B cell (primary cell): ENCODE measurements at regions not wholly inside any gene's neighbourhood (a gene's known extent, or its start where the extent isn't known, plus 50 kb on each side); places are given as distances from the start of the nearest gene placed in this dataset.
A peak's percentile ranks its signal among the peaks of the same experiment; 100 is the strongest.

ENCODE experiments used
- ATAC-seq: fragments of 200-7000 bp; cut with Tn5 transposase; one replicate; pipeline ENCODE4 v1.10.0; 2021; ENCODE audit warnings: low read depth, mild to moderate bottlenecking, moderate number of reproducible peaks, moderate library complexity
- CTCF ChIA-PET: fragments of 350-600 bp; sonication (Branson Sonifier 250); formaldehyde crosslinking; loops from one replicate; lab custom pipeline; 2021; ENCODE audit warnings: antibody characterized with exemption, inconsistent platforms; lab: Charles Lee
- POLR2A ChIA-PET: fragments of 350-600 bp; sonication (Branson Sonifier 250); formaldehyde crosslinking; loops from one replicate; lab custom pipeline; 2021; ENCODE audit warnings: antibody characterized with exemption; lab: Charles Lee
- DNase-seq: peaks from one replicate; pipeline ENCODE4 v3.0.0; 2013
- H2AFZ ChIP-seq: 2 replicates; pipeline ENCODE4 v1.6.1; 2012; ENCODE audit warnings: mild to moderate bottlenecking, low read depth, low read length; ENCODE audit not compliant: insufficient read depth, poor library complexity, severe bottlenecking
- H3K27ac ChIP-seq, 2 donors: 1 replicate in 1 of 2; 2 replicates in 1 of 2; pipeline ENCODE4 v1.5.1; 2012 to 2013; ENCODE audit warnings: low read length in 2 of 2, mild to moderate bottlenecking in 2 of 2, moderate library complexity in 1 of 2
- H3K27me3 ChIP-seq, 4 experiments: fragments of 200-600 bp in 1 of 4; sonication (generic) in 1 of 4; replicated peaks in 1 of 4; 1 replicate in 2 of 4; 2 replicates in 2 of 4; pipeline versions ENCODE4 v1.6.1 to v1.7.0; 2013 to 2016; ENCODE audit warnings: low read length in 3 of 4, mild to moderate bottlenecking in 2 of 4, mixed read lengths in 1 of 4, moderate library complexity in 1 of 4; ENCODE audit not compliant: insufficient read depth in 4 of 4, control insufficient read depth in 3 of 4; ENCODE audit errors: control extremely low read depth in 1 of 4
- H3K36me3 ChIP-seq, 2 experiments: replicated peaks in 1 of 2; 1 replicate in 1 of 2; 2 replicates in 1 of 2; pipeline versions ENCODE4 v1.6.1 to v1.7.1; 2013; ENCODE audit warnings: low read length in 1 of 2; ENCODE audit not compliant: insufficient read depth in 2 of 2, control insufficient read depth in 1 of 2; ENCODE audit errors: control extremely low read depth in 1 of 2, extremely low read depth in 1 of 2
- H3K4me1 ChIP-seq, 2 donors: fragments of 200-600 bp in 1 of 2; sonication (generic) in 1 of 2; 1 replicate in 1 of 2; 2 replicates in 1 of 2; pipeline versions ENCODE4 v1.5.1 to v1.6.1; 2013 to 2017; ENCODE audit warnings: low read length in 2 of 2; ENCODE audit not compliant: control insufficient read depth in 2 of 2, insufficient read depth in 2 of 2
- H3K4me2 ChIP-seq: replicated peaks from 2 replicates; pipeline ENCODE3; 2012; ENCODE audit warnings: mild to moderate bottlenecking, low read depth, low read length; ENCODE audit not compliant: poor library complexity, severe bottlenecking
- H3K4me3 ChIP-seq, 5 experiments: fragments of 200-600 bp in 1 of 5; sonication (generic) in 1 of 5; 1 replicate in 3 of 5; 2 replicates in 2 of 5; pipeline versions ENCODE4 v1.5.1 to v1.7.0; 2011 to 2016; ENCODE audit warnings: low read length in 4 of 5, mild to moderate bottlenecking in 4 of 5, low read depth in 2 of 5, control low read depth in 1 of 5, moderate library complexity in 1 of 5; ENCODE audit not compliant: insufficient read depth in 1 of 5; ENCODE audit errors: control extremely low read depth in 1 of 5, extremely low read depth in 1 of 5
- H3K79me2 ChIP-seq: fragments of 200-600 bp; sonication (generic); one replicate; pipeline ENCODE4 v1.6.0; 2016; ENCODE audit warnings: low read length; ENCODE audit not compliant: control insufficient read depth, insufficient read depth
- H3K9ac ChIP-seq: fragments of 200-600 bp; sonication (generic); 2 replicates; pipeline ENCODE4 v1.6.1; 2017; ENCODE audit warnings: mild to moderate bottlenecking, low read length, moderate library complexity
- H3K9me3 ChIP-seq, 3 donors: one replicate each; pipeline versions ENCODE4 v1.6.1 to v1.7.1; 2013; ENCODE audit warnings: low read length in 2 of 3; ENCODE audit not compliant: control insufficient read depth in 2 of 3, insufficient read depth in 1 of 3; ENCODE audit errors: control extremely low read depth in 1 of 3
- H4K20me1 ChIP-seq: 2 replicates; pipeline ENCODE4 v1.6.0; 2012; ENCODE audit warnings: mild to moderate bottlenecking, low read length; ENCODE audit not compliant: insufficient read depth, control insufficient read depth, poor library complexity, severe bottlenecking
- H3K27ac Mint-ChIP-seq: one replicate; pipeline ENCODE4 v1.8.0; 2021; ENCODE audit warnings: mixed read lengths
- H3K27me3 Mint-ChIP-seq: one replicate; pipeline ENCODE4 v1.8.0; 2021; ENCODE audit warnings: mixed read lengths
- H3K4me1 Mint-ChIP-seq: one replicate; pipeline ENCODE4 v1.8.0; 2021; ENCODE audit warnings: mixed read lengths
- H3K4me3 Mint-ChIP-seq: one replicate; pipeline ENCODE4 v1.8.0; 2021; ENCODE audit warnings: mixed read lengths
- H3K9me3 Mint-ChIP-seq: one replicate; pipeline ENCODE4 v1.8.0; 2022; ENCODE audit warnings: mixed read lengths; ENCODE audit not compliant: insufficient read depth
- EZH2 ChIP-seq: IDR thresholded peaks from 2 replicates; pipeline ENCODE4 v1.6.1; 2012; ENCODE audit warnings: borderline replicate concordance, low read depth, mild to moderate bottlenecking, moderate library complexity, low read length; ENCODE audit not compliant: insufficient read depth, poor library complexity, severe bottlenecking
- WGBS: methylation state at CpG from one replicate; pipeline ENCODE4 v1.1.5; 2013; ENCODE audit warnings: missing lambda C conversion rate; ENCODE audit not compliant: insufficient coverage; 5-methylcytosine and 5-hydroxymethylcytosine counted together
- intact Hi-C: fragments of 100-400 bp; cut with micrococcal nuclease; formaldehyde crosslinking; loops from one replicate; pipeline ENCODE4 v1.10.0; 2022
- TF ChIP-seq, protein P1 (sequence below): fragments of 200-600 bp; IDR thresholded peaks from one replicate; pipeline ENCODE4 v1.8.0; 2022; ENCODE audit warnings: antibody characterized with exemption, mild to moderate bottlenecking

DNA sequence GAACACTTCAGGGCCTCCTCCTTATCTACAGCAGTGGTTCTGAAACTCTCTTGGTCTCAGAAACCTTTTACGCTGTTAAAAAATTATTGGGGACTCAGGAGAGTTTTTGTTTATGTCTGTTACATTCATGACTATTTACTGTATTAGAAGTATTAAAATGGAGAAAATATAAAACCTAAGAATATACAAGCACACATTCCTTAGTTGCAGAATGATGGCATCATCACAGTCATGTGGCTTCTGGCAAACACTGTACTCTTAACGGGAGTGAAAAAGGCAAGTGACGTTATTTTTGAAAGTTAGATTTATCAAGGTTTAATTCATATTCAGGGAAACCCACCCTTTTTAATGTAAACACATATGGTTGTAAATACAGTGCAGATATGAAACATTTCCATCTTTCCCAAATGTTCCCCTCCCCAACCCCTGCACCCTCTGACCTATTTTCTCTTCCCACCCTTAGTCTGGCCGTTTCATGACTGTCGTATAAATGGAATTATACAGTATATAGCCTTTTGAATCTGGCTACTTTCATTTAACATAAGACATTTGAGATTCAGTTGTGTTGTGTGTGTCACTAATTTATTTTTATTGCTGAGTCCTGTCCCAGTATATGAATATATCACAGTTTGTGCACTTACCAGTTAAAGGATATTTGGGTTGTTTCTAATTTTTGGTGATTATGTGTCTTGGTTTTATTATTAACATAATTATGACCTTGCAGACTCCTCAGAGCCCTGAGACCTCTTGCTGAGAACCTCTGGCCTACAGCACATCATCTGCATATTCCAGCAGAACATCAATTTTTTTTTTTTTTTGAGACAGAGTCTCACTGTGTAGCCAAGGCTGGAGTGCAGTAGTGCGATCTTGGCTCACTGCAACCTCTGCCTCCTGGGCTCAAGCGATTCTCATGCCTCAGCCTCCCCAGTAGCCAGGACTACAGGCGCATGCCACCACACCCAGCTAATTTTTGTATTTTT is 457.0 kb downstream of the PCNX1 start:
- H3K79me2 ChIP-seq = peaks cover 78% of the 10 kb centered on the region
- intact Hi-C loops = loop anchor here (1.0 to 2.0 kb wide), 2 partner anchors 15 to 35 kb away; no protein-coding TSS in a partner anchor
- no peaks in the 10 kb centered on the region for H3K9me3 Mint-ChIP-seq
- peak overlapping the region; percentile 89 to 95 for H3K27ac ChIP-seq
- H3K9me3 ChIP-seq = peaks cover 0 to 3% (median 0%) of the 10 kb centered on the region in 3 donors
- peaks cover 68 to 74% of the 10 kb centered on the region in 2 donors for H3K4me1 ChIP-seq
- peak overlapping the region; percentile 34 for H3K9ac ChIP-seq
- H3K4me2 ChIP-seq = peak overlapping the region; percentile 70
- POLR2A ChIA-PET = interaction anchor here (1.3 kb wide), 2 partner anchors 39 to 43 kb away, joined by 4 to 6 read pairs; no protein-coding TSS in a partner anchor
- H4K20me1 ChIP-seq = no peaks in the 10 kb centered on the region
- H3K27me3 ChIP-seq = no peaks in the 10 kb centered on the region
- H3K4me1 Mint-ChIP-seq = peaks cover 71% of the 10 kb centered on the region
- peak overlapping the region; percentile 81 for H3K4me3 Mint-ChIP-seq
- 100% methylated on average over 2 of the region's 8 CpGs for WGBS
- no peaks in the 10 kb centered on the region for H3K27me3 Mint-ChIP-seq
- no peak overlapping the region for H2AFZ ChIP-seq
- H3K4me3 ChIP-seq = peak overlapping the region in 1 of 5 experiments; percentile 31
- CTCF ChIA-PET = no interaction called here
- ATAC-seq = no peak
- TF ChIP-seq, protein P1, sequence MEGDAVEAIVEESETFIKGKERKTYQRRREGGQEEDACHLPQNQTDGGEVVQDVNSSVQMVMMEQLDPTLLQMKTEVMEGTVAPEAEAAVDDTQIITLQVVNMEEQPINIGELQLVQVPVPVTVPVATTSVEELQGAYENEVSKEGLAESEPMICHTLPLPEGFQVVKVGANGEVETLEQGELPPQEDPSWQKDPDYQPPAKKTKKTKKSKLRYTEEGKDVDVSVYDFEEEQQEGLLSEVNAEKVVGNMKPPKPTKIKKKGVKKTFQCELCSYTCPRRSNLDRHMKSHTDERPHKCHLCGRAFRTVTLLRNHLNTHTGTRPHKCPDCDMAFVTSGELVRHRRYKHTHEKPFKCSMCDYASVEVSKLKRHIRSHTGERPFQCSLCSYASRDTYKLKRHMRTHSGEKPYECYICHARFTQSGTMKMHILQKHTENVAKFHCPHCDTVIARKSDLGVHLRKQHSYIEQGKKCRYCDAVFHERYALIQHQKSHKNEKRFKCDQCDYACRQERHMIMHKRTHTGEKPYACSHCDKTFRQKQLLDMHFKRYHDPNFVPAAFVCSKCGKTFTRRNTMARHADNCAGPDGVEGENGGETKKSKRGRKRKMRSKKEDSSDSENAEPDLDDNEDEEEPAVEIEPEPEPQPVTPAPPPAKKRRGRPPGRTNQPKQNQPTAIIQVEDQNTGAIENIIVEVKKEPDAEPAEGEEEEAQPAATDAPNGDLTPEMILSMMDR = no peak
- TF ChIP-seq EZH2 = no peak
- no peak for DNase-seq
- H3K27ac Mint-ChIP-seq = peak overlapping the region; percentile 94
- peaks cover 0 to 1% of the 10 kb centered on the region in 2 experiments for H3K36me3 ChIP-seq
